MCF 10A (cell line): ENCODE measurements at regions not wholly inside any gene's neighbourhood (a gene's known extent, or its start where the extent isn't known, plus 50 kb on each side); places are given as distances from the start of the nearest gene placed in this dataset.

Source experiments
- BruUV-seq: library from RNA; stranded (reverse); fragments of 400-500 nt; replicated peaks from 2 replicates; lab custom pipeline; 2021; lab: Mats Ljungman, UMichigan
- CTCF ChIA-PET: fragments of 300-600 bp; sonication (Branson Sonifier 250); formaldehyde crosslinking; extraction: SDS; loops from one replicate; lab custom pipeline; 2021; ENCODE audit warnings: antibody characterized with exemption, inconsistent platforms; lab: Yijun Ruan, JAX
- POLR2A ChIA-PET: fragments of 300-600, 350-650 bp; sonication (Branson Sonifier 250); formaldehyde crosslinking; extraction: SDS; loops from one replicate; lab custom pipeline; 2020; ENCODE audit warnings: antibody characterized with exemption, inconsistent platforms; lab: Yijun Ruan, JAX
- DNase-seq: peaks from one replicate; pipeline ENCODE4 v3.0.0-alpha.2; 2018; ENCODE audit not compliant: unreplicated experiment
- H3K27ac Mint-ChIP-seq: one replicate; pipeline ENCODE4 v1.8.0; 2022; ENCODE audit warnings: mild to moderate bottlenecking, low read depth, mixed read lengths; ENCODE audit not compliant: unreplicated experiment
- H3K27me3 Mint-ChIP-seq: one replicate; pipeline ENCODE4 v1.8.0; 2022; ENCODE audit warnings: mixed read lengths; ENCODE audit not compliant: insufficient read depth, unreplicated experiment
- H3K36me3 Mint-ChIP-seq: one replicate; pipeline ENCODE4 v1.8.0; 2022; ENCODE audit warnings: mild to moderate bottlenecking, moderate library complexity, mixed read lengths; ENCODE audit not compliant: insufficient read depth, unreplicated experiment
- H3K4me1 Mint-ChIP-seq: one replicate; pipeline ENCODE4 v1.8.0; 2022; ENCODE audit warnings: mixed read lengths; ENCODE audit not compliant: insufficient read depth, unreplicated experiment
- H3K4me3 Mint-ChIP-seq: one replicate; pipeline ENCODE4 v1.8.0; 2022; ENCODE audit warnings: mild to moderate bottlenecking, moderate library complexity, mixed read lengths; ENCODE audit not compliant: unreplicated experiment
- H3K9me3 Mint-ChIP-seq: one replicate; pipeline ENCODE4 v1.8.0; 2022; ENCODE audit warnings: mixed read lengths; ENCODE audit not compliant: unreplicated experiment
- intact Hi-C: fragments of 100-400 bp; cut with micrococcal nuclease; formaldehyde crosslinking; loops from 2 replicates; pipeline ENCODE4 v1.14.1; 2022
- TF ChIP-seq, protein P1 (sequence below): fragments of 200-600 bp; IDR thresholded peaks from one replicate; pipeline ENCODE4 v1.8.0; 2022; ENCODE audit warnings: antibody characterized with exemption, mild to moderate bottlenecking; ENCODE audit not compliant: unreplicated experiment

DNA sequence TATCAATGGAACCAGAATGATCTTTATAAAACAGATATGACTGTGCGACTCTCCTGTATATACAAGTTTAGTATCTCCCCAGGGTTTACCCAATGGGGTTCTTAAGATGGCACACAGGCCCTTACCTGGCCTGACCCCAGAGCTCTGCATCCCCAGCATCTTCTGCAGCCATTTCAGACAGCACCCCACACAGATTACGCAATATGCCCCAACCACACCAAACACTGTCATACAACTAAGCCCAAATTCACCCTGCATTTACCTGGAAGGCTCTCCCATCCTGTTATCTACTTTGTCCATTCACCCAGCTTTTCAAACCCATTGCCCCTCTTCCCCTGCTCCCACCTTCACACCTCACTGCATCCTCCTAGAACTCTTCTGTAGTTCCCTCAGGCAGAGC lies 182.5 kb upstream of the API5 start:
- TF ChIP-seq, protein P1, sequence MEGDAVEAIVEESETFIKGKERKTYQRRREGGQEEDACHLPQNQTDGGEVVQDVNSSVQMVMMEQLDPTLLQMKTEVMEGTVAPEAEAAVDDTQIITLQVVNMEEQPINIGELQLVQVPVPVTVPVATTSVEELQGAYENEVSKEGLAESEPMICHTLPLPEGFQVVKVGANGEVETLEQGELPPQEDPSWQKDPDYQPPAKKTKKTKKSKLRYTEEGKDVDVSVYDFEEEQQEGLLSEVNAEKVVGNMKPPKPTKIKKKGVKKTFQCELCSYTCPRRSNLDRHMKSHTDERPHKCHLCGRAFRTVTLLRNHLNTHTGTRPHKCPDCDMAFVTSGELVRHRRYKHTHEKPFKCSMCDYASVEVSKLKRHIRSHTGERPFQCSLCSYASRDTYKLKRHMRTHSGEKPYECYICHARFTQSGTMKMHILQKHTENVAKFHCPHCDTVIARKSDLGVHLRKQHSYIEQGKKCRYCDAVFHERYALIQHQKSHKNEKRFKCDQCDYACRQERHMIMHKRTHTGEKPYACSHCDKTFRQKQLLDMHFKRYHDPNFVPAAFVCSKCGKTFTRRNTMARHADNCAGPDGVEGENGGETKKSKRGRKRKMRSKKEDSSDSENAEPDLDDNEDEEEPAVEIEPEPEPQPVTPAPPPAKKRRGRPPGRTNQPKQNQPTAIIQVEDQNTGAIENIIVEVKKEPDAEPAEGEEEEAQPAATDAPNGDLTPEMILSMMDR: no peak
- Mint-ChIP-seq H3K27ac (no peak overlapping the region), H3K36me3 (no peaks in the 10 kb centered on the region), H3K4me1 (no peaks in the 10 kb centered on the region), H3K27me3 (no peaks in the 10 kb centered on the region), H3K4me3 (no peak overlapping the region), H3K9me3 (peaks cover 6% of the 10 kb centered on the region)
- intact Hi-C loops: no loop called here
- ChIA-PET CTCF (interaction anchor here (0.7 to 1.3 kb wide), 5 partner anchors 13 to 1629 kb away, joined by 3 to 4 read pairs (median 3); no protein-coding TSS in a partner anchor), POLR2A (no interaction called here)
- DNase-seq: no peak
- no TSS peak for BruUV-seq

DNA sequence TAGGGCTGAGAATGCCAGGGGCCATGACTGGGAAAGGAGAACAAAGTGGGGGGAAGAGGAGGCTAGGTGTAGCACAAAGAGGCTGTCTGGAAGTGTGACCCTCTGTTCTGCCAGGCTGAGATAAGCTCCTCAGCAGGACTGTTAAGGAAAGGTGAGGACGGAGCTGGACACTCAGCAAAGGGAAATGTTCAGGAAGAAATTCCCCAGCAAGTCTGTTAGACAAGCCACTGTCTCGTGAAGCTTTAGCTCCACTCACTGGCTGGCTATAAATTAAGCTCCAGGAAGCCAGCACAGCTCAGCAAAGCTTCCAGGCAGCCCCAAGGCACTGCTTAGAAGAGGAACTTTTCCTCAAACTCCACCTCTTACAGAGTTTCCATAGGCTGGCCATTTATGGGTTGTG lies 181.2 kb upstream of the API5 start:
- H3K27ac Mint-ChIP-seq: no peak overlapping the region
- TF ChIP-seq, protein P1: peak; percentile 12
- H3K4me3 Mint-ChIP-seq: no peak overlapping the region
- ChIA-PET CTCF (interaction anchor here (0.5 to 1.9 kb wide), 20 partner anchors 9 to 1631 kb away, joined by 3 to 8 read pairs (median 4); no protein-coding TSS in a partner anchor), POLR2A (interaction anchor here (0.7 kb wide), 1 partner anchor 152 kb away, joined by 3 read pairs; no protein-coding TSS in a partner anchor)
- H3K36me3 Mint-ChIP-seq: no peaks in the 10 kb centered on the region
- H3K4me1 Mint-ChIP-seq: no peaks in the 10 kb centered on the region
- H3K9me3 Mint-ChIP-seq: peaks cover 13% of the 10 kb centered on the region
- BruUV-seq: no TSS peak
- intact Hi-C loops: no loop called here
- DNase-seq: no peak
- no peaks in the 10 kb centered on the region for H3K27me3 Mint-ChIP-seq

DNA sequence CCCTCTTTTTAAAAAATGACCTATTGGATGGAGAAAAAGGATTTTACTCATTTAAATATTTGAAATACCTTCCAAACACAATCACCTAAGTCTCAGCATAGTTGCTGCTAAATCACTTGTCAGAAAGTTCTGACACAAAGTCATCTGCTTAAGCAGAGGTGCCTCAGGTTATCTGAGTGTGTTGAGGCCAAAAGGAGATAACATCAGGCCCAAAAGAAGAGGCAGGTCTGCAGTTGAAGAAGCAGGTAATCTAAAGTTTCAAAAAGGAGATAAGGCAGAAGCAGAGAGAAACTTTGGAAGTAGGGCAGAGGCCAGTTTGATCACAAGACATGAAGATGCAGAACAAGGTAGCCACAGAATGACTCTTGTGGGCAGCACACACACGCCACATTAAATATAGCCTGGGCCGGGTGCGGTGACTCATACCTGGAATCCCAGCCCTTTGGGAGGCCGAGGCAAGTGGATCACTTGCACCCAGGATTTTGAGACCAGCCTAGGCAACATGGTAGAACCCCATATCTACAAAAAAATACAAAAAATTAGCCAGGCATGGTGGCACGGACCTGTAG lies 175.7 kb upstream of the API5 start:
- ChIA-PET POLR2A (no interaction called here), CTCF (interaction anchor here (0.6 kb wide), 1 partner anchor 288 kb away, joined by 3 read pairs; no protein-coding TSS in a partner anchor)
- H3K4me3 Mint-ChIP-seq: no peak overlapping the region
- DNase-seq: no peak
- peaks cover 37% of the 10 kb centered on the region for H3K9me3 Mint-ChIP-seq
- no peak overlapping the region for H3K27ac Mint-ChIP-seq
- intact Hi-C loops: no loop called here
- BruUV-seq: no TSS peak
- no peaks in the 10 kb centered on the region for H3K4me1 Mint-ChIP-seq
- no peaks in the 10 kb centered on the region for H3K36me3 Mint-ChIP-seq
- TF ChIP-seq, protein P1: no peak
- no peaks in the 10 kb centered on the region for H3K27me3 Mint-ChIP-seq

DNA sequence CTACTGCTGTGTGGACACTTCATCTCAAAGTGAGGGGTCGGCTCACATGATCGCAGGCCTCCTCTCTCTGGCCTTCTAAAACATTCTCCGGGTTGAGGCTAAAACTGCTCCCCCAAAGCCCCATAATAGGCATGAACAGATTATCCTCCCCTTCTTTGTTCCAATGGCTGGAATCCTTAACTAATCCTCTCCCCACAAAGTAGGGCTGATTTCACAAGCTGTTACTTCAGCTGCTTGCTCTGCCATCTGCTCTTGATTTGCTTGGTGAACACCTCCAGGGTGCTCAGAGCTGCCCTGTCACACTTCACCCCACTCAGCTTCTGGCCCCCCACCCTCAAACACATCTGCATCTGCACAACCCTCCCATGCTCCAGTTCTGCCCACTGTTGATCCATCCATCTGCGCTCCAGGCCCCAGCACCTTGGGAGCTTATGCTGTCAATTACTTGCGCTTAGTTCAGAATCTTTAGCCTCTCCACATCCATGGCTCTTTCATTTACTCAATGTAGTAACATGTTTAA lies 173.1 kb upstream of the API5 start:
- intact Hi-C loops: no loop called here
- TF ChIP-seq, protein P1: no peak
- Mint-ChIP-seq H3K27ac (no peak overlapping the region), H3K36me3 (no peaks in the 10 kb centered on the region), H3K4me3 (no peak overlapping the region), H3K4me1 (no peaks in the 10 kb centered on the region), H3K27me3 (no peaks in the 10 kb centered on the region), H3K9me3 (peaks cover 37% of the 10 kb centered on the region)
- DNase-seq: no peak
- ChIA-PET POLR2A (no interaction called here), CTCF (interaction anchor here (0.7 kb wide), 1 partner anchor 79 kb away, joined by 3 read pairs; no protein-coding TSS in a partner anchor)
- BruUV-seq: no TSS peak
